WTC11 (cell line): ENCODE measurements at regions not wholly inside any gene's neighbourhood (a gene's known extent, or its start where the extent isn't known, plus 50 kb on each side); places are given as distances from the start of the nearest gene placed in this dataset.
"Not testable (repeated sequence)": the region's sequence is repeated elsewhere in the genome, so short reads cannot be mapped to it uniquely, and the experiment has no call there.

Experiments
- ATAC-seq: fragments of 200-7000 bp; cut with Tn5 transposase; 2 replicates; pipeline ENCODE4 v1.10.0; 2021; ENCODE audit warnings: mild to moderate bottlenecking, moderate library complexity
- CTCF ChIA-PET: fragments of 300-600 bp; sonication (Branson Sonifier 250); formaldehyde crosslinking; loops from one replicate; lab custom pipeline; 2021; ENCODE audit warnings: antibody characterized with exemption; lab: Charles Lee
- POLR2A ChIA-PET: fragments of 350-600 bp; sonication (Branson Sonifier 250); formaldehyde crosslinking; loops from one replicate; lab custom pipeline; 2021; ENCODE audit warnings: antibody characterized with exemption; lab: Charles Lee
- DNase-seq: peaks from one replicate; pipeline ENCODE4 v3.0.0; 2021; ENCODE audit warnings: low spot score
- H3K27ac Mint-ChIP-seq: 2 replicates; pipeline ENCODE4 v1.8.0; 2021; ENCODE audit warnings: mixed read lengths
- H3K27me3 Mint-ChIP-seq: 2 replicates; pipeline ENCODE4 v1.8.0; 2021; ENCODE audit warnings: low read depth, mild to moderate bottlenecking, moderate library complexity, mixed read lengths
- H3K36me3 Mint-ChIP-seq: 2 replicates; pipeline ENCODE4 v1.8.0; 2021; ENCODE audit warnings: mixed read lengths
- H3K4me1 Mint-ChIP-seq: 2 replicates; pipeline ENCODE4 v1.8.0; 2022; ENCODE audit warnings: mixed read lengths
- H3K4me3 Mint-ChIP-seq: 2 replicates; pipeline ENCODE4 v1.8.0; 2021; ENCODE audit warnings: mild to moderate bottlenecking, moderate library complexity, mixed read lengths
- H3K9me3 Mint-ChIP-seq: 2 replicates; pipeline ENCODE4 v1.8.0; 2021; ENCODE audit warnings: mixed read lengths
- AR ChIP-seq: fragments of 250-450 bp; sonication (Bioruptor Pico); IDR thresholded peaks from 2 replicates; pipeline ENCODE4 v1.9.0; 2021; ENCODE audit warnings: mild to moderate bottlenecking
- ETV6 ChIP-seq: sonication (generic); formaldehyde crosslinking; IDR thresholded peaks from 2 replicates; pipeline ENCODE4 v1.8.1; 2022; ENCODE audit warnings: mild to moderate bottlenecking, missing genetic modification reagents
- GABPB1 ChIP-seq: sonication (generic); formaldehyde crosslinking; IDR thresholded peaks from 2 replicates; pipeline ENCODE4 v1.8.1; 2023; ENCODE audit warnings: mild to moderate bottlenecking, missing genetic modification reagents
- GRHL2 ChIP-seq: fragments of 250-450 bp; sonication (Bioruptor Pico); IDR thresholded peaks from 2 replicates; pipeline ENCODE4 v1.8.0; 2022; ENCODE audit warnings: mild to moderate bottlenecking, moderate library complexity; ENCODE audit not compliant: insufficient replicate concordance, severe bottlenecking
- HMGXB4 ChIP-seq: sonication (generic); formaldehyde crosslinking; IDR thresholded peaks from 2 replicates; pipeline ENCODE4 v1.8.1; 2023; ENCODE audit warnings: mild to moderate bottlenecking, moderate library complexity, missing genetic modification reagents
- IRF1 ChIP-seq: sonication (generic); formaldehyde crosslinking; IDR thresholded peaks from 2 replicates; pipeline ENCODE4 v1.8.0; 2023; ENCODE audit warnings: missing genetic modification reagents
- IRF2 ChIP-seq: sonication (generic); formaldehyde crosslinking; IDR thresholded peaks from 2 replicates; pipeline ENCODE4 v1.8.0; 2022; ENCODE audit warnings: low read depth, missing genetic modification reagents, borderline replicate concordance
- NFYB ChIP-seq: sonication (generic); formaldehyde crosslinking; conservative IDR thresholded peaks from 2 replicates; pipeline ENCODE4 v1.8.0; 2022; ENCODE audit warnings: low read depth, missing genetic modification reagents
- ZBTB43 ChIP-seq: sonication (generic); formaldehyde crosslinking; IDR thresholded peaks from 2 replicates; pipeline ENCODE4 v1.8.1; 2023; ENCODE audit warnings: mild to moderate bottlenecking, missing genetic modification reagents
- ZNF416 ChIP-seq: fragments of 250-450 bp; sonication (Bioruptor Pico); IDR thresholded peaks from 2 replicates; pipeline ENCODE4 v1.9.0; 2021; ENCODE audit warnings: mild to moderate bottlenecking, inconsistent platforms
- ZNF425 ChIP-seq: fragments of 250-450 bp; sonication (Bioruptor Pico); conservative IDR thresholded peaks from 2 replicates; pipeline ENCODE4 v1.9.0; 2021; ENCODE audit warnings: mild to moderate bottlenecking
- ZNF512 ChIP-seq: sonication (generic); formaldehyde crosslinking; IDR thresholded peaks from 2 replicates; pipeline ENCODE4 v1.8.1; 2022; ENCODE audit warnings: missing genetic modification reagents, borderline replicate concordance

- H3K4me3 Mint-ChIP-seq: no peak overlapping the region
- TF ChIP-seq ZNF512 (CRISPR knock-in tag) (no peak), ZNF425 (CRISPR knock-in tag) (no peak), AR (CRISPR knock-in tag) (no peak), NFYB (CRISPR knock-in tag) (no peak), GABPB1 (no peak), ZBTB43 (CRISPR knock-in tag) (no peak), IRF2 (no peak), ETV6 (no peak), IRF1 (CRISPR knock-in tag) (no peak), ZNF416 (CRISPR knock-in tag) (no peak), GRHL2 (CRISPR knock-in tag) (no peak), HMGXB4 (CRISPR knock-in tag) (no peak)
- POLR2A ChIA-PET: no interaction called here
- no peak for ATAC-seq
- peaks cover 16% of the 10 kb centered on the region for H3K27me3 Mint-ChIP-seq
- no peak overlapping the region for H3K27ac Mint-ChIP-seq
- no peaks in the 10 kb centered on the region for H3K9me3 Mint-ChIP-seq
- CTCF ChIA-PET: interaction anchor here (1.7 to 7.7 kb wide), 3 partner anchors 9 to 15 kb away, joined by 5 to 45 read pairs (median 11); no protein-coding TSS in a partner anchor
- H3K4me1 Mint-ChIP-seq: peaks cover 10% of the 10 kb centered on the region
- H3K36me3 Mint-ChIP-seq: no peaks in the 10 kb centered on the region
- no peak for DNase-seq
These were observed 155.5 kb upstream of the PROK2 start for GRCh38 chr3:71940486-71940885.

GRCh38 chr3:71938081-71938480 is 153.1 kb upstream of the PROK2 start:
- H3K27me3 Mint-ChIP-seq, H3K36me3 Mint-ChIP-seq, POLR2A ChIA-PET, ATAC-seq, DNase-seq, H3K27ac Mint-ChIP-seq, H3K4me3 Mint-ChIP-seq, H3K9me3 Mint-ChIP-seq: not testable (repeated sequence)
- CTCF ChIA-PET: interaction anchor here (1.4 kb wide), 1 partner anchor 63 kb away, joined by 4 read pairs; no protein-coding TSS in a partner anchor
- H3K4me1 Mint-ChIP-seq: peaks cover 10% of the 10 kb centered on the region
